Uterus (tissue), 2 donors: ENCODE measurements at regions not wholly inside any gene's neighbourhood (a gene's known extent, or its start where the extent isn't known, plus 50 kb on each side); places are given as distances from the start of the nearest gene placed in this dataset.

Experiments
- POLR2A ChIP-seq, 2 donors: fragments of 450-650 bp; IDR thresholded peaks; one replicate each; pipeline ENCODE4 v1.6.1; 2016; ENCODE audit warnings: antibody characterized with exemption in 2 of 2, mild to moderate bottlenecking in 1 of 2, moderate library complexity in 1 of 2
- TF ChIP-seq, protein P1 (sequence below), 4 experiments: fragments of 200-600 bp in 2 of 4; fragments of 450-650 bp in 2 of 4; sonication (generic) in 2 of 4; IDR thresholded peaks; one replicate each; pipeline ENCODE4 v1.5.1; 2016 to 2019; ENCODE audit warnings: antibody characterized with exemption in 4 of 4, mild to moderate bottlenecking in 2 of 4, moderate library complexity in 1 of 4

DNA sequence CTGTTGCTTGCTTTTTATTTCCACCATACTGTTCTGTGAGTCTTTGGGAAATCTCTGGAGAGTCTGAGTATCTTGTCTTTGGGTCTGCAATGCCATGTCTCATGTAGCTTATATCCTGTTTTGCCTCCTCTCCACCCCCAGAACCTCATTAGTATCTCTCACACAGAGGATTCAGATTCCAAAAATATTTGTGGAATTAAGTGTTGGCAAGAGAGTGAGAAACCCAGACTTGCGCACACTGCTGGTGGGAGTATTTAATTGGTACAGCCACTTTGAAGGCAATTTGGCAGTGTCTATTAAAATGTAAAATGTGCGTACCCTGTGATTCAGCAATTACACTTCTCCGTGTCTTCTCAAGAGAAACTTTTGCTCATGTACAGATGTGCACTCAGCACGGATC lies 68.6 kb downstream of the ZNF621 start:
- TF ChIP-seq, protein P1, sequence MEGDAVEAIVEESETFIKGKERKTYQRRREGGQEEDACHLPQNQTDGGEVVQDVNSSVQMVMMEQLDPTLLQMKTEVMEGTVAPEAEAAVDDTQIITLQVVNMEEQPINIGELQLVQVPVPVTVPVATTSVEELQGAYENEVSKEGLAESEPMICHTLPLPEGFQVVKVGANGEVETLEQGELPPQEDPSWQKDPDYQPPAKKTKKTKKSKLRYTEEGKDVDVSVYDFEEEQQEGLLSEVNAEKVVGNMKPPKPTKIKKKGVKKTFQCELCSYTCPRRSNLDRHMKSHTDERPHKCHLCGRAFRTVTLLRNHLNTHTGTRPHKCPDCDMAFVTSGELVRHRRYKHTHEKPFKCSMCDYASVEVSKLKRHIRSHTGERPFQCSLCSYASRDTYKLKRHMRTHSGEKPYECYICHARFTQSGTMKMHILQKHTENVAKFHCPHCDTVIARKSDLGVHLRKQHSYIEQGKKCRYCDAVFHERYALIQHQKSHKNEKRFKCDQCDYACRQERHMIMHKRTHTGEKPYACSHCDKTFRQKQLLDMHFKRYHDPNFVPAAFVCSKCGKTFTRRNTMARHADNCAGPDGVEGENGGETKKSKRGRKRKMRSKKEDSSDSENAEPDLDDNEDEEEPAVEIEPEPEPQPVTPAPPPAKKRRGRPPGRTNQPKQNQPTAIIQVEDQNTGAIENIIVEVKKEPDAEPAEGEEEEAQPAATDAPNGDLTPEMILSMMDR (IDR thresholded peaks at IDR 0.05): no peak
- no peak for TF ChIP-seq POLR2A (IDR thresholded peaks at IDR 0.05)
